Activated naive CD4-positive, alpha-beta T cell treated with anti-CD3 and anti-CD28 coated beads for 36 hours (primary cell): ENCODE measurements at regions not wholly inside any gene's neighbourhood (a gene's known extent, or its start where the extent isn't known, plus 50 kb on each side); places are given as distances from the start of the nearest gene placed in this dataset.
"Not testable (repeated sequence)": the region's sequence is repeated elsewhere in the genome, so short reads cannot be mapped to it uniquely, and the experiment has no call there.

Experiments used
- CTCF ChIA-PET: fragments of 350-600 bp; sonication (Branson Sonifier 250); formaldehyde crosslinking; loops from one replicate; lab custom pipeline; 2021; ENCODE audit warnings: antibody characterized with exemption; lab: Charles Lee
- DNase-seq: peaks from one replicate; pipeline ENCODE4 v3.0.0-alpha.2; 2020
- H3K27ac Mint-ChIP-seq: one replicate; pipeline ENCODE4 v1.8.0; 2021; ENCODE audit warnings: mild to moderate bottlenecking, mixed read lengths
- H3K27me3 Mint-ChIP-seq: one replicate; pipeline ENCODE4 v1.8.0; 2021; ENCODE audit warnings: low read depth, mixed read lengths
- H3K36me3 Mint-ChIP-seq: one replicate; pipeline ENCODE4 v1.8.0; 2021; ENCODE audit warnings: low read depth, mixed read lengths
- H3K4me1 Mint-ChIP-seq: one replicate; pipeline ENCODE4 v1.8.0; 2021; ENCODE audit warnings: low read depth, mixed read lengths
- H3K4me3 Mint-ChIP-seq: one replicate; pipeline ENCODE4 v1.8.0; 2021; ENCODE audit warnings: mild to moderate bottlenecking, moderate library complexity, mixed read lengths
- H3K9me3 Mint-ChIP-seq: one replicate; pipeline ENCODE4 v1.8.0; 2021; ENCODE audit warnings: mixed read lengths
- intact Hi-C: fragments of 100-400 bp; cut with micrococcal nuclease; formaldehyde crosslinking; loops from one replicate; pipeline ENCODE4 v1.15.1; 2023

GRCh38 chr2:88942798-88943197, 251.3 kb downstream of the RPIA start:
- no peak overlapping the region for H3K4me3 Mint-ChIP-seq
- no peaks in the 10 kb centered on the region for H3K9me3 Mint-ChIP-seq
- CTCF ChIA-PET: interaction anchor here (1.0 to 2.7 kb wide), 3 partner anchors 12 to 63 kb away, joined by 3 to 6 read pairs (median 4); no protein-coding TSS in a partner anchor
- no peaks in the 10 kb centered on the region for H3K4me1 Mint-ChIP-seq
- H3K36me3 Mint-ChIP-seq: no peaks in the 10 kb centered on the region
- no peak for DNase-seq
- intact Hi-C loops: loop anchor here (5.0 kb wide), 1 partner anchor 40 kb away; no protein-coding TSS in a partner anchor
- H3K27ac Mint-ChIP-seq: no peak overlapping the region
- peaks cover 7% of the 10 kb centered on the region for H3K27me3 Mint-ChIP-seq

GRCh38 chr2:88949336-88949735, 257.9 kb downstream of the RPIA start:
- Mint-ChIP-seq H3K27ac (no peak overlapping the region), H3K36me3 (no peaks in the 10 kb centered on the region), H3K9me3 (no peaks in the 10 kb centered on the region), H3K27me3 (peaks cover 17% of the 10 kb centered on the region), H3K4me1 (no peaks in the 10 kb centered on the region), H3K4me3 (no peak overlapping the region)
- no peak for DNase-seq
- intact Hi-C loops: no loop called here
- CTCF ChIA-PET: no interaction called here

GRCh38 chr2:88950010-88950409, 258.5 kb downstream of the RPIA start:
- DNase-seq: no peak
- Mint-ChIP-seq H3K27ac (no peak overlapping the region), H3K4me1 (no peaks in the 10 kb centered on the region), H3K27me3 (peaks cover 17% of the 10 kb centered on the region), H3K4me3 (no peak overlapping the region), H3K36me3 (no peaks in the 10 kb centered on the region), H3K9me3 (no peaks in the 10 kb centered on the region)
- CTCF ChIA-PET: interaction anchor here (0.6 to 1.2 kb wide), 2 partner anchors 51 to 109 kb away, joined by 3 to 5 read pairs; no protein-coding TSS in a partner anchor
- intact Hi-C loops: loop anchor here (2.0 to 5.0 kb wide), 2 partner anchors 69 to 208 kb away; no protein-coding TSS in a partner anchor

DNA sequence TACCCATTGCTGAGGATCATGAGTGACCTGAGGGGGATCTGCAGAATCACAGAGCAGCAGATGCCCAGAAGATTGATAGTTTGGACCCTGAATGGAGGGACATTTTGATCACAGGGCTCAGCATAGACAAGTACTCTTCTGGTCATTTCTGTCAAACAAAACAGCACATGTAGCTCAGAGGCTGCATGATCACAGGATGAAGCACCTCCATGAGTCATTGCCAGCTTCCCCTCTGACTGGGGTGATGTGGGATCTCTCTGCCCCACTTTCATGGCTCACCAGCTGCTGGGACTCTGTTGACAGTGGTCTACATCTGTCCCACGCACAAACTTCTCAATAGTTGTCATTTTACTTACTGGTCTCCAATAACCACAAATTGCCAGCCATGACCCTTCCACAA, 264.1 kb downstream of the RPIA start:
- H3K4me1 Mint-ChIP-seq: no peaks in the 10 kb centered on the region
- no peaks in the 10 kb centered on the region for H3K9me3 Mint-ChIP-seq
- H3K4me3 Mint-ChIP-seq: no peak overlapping the region
- peaks cover 12% of the 10 kb centered on the region for H3K27me3 Mint-ChIP-seq
- intact Hi-C loops: no loop called here
- no peak overlapping the region for H3K27ac Mint-ChIP-seq
- CTCF ChIA-PET: interaction anchor here (0.7 kb wide), 1 partner anchor 51 kb away, joined by 3 read pairs; no protein-coding TSS in a partner anchor
- no peak for DNase-seq
- H3K36me3 Mint-ChIP-seq: no peaks in the 10 kb centered on the region

- no peak for DNase-seq
- no peak overlapping the region for H3K27ac Mint-ChIP-seq
- H3K36me3 Mint-ChIP-seq: no peaks in the 10 kb centered on the region
- CTCF ChIA-PET: no interaction called here
- H3K4me1 Mint-ChIP-seq: no peaks in the 10 kb centered on the region
- intact Hi-C loops: no loop called here
- H3K4me3 Mint-ChIP-seq: no peak overlapping the region
- H3K27me3 Mint-ChIP-seq: peaks cover 7% of the 10 kb centered on the region
- no peaks in the 10 kb centered on the region for H3K9me3 Mint-ChIP-seq
Observed at GRCh38 chr2:88959480-88960204, 268.2 kb downstream of the RPIA start.

DNA sequence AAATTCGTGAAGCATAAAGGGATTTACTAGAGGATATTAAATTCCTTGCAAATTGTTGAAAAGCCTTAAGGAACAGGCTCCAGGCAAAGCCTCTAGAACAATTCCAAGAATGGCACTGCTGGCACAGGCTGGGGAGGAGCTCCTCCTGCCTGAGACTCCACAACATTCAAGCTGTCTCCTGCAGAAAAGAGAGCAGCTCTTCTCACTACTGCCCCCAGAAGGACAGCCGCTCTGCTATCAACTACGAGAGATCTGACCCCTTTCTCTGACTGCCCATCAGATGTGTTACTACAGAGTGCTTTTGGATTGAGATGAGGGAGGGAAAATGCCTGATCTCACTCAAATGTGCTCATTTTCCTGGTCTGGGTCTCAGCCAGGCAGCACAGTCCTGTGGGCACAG, 269.9 kb downstream of the RPIA start:
- H3K27me3 Mint-ChIP-seq, H3K36me3 Mint-ChIP-seq, intact Hi-C loops, CTCF ChIA-PET, H3K27ac Mint-ChIP-seq, H3K9me3 Mint-ChIP-seq, H3K4me3 Mint-ChIP-seq, DNase-seq, H3K4me1 Mint-ChIP-seq: not testable (repeated sequence)

DNA sequence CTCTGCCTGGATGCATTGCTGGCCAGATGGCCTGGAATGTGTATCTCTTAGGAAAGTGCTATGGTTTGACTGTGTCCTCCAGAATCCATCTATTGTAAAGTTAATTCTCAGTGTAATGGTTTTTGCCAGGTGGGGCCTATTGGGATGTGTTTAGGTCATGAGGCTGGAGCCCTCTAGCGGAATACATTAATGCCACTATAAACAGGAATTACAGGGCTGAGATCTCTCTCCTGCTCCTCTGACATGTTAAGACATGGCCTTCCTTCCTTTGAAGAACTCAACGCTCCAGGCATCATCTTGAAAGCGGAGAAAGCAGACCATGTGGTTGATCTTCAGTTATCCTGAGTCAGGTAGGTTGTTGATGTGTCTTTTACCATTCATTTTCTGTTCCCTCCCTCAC, 276.4 kb downstream of the RPIA start:
- Mint-ChIP-seq H3K27me3 (no peaks in the 10 kb centered on the region), H3K4me3 (no peak overlapping the region), H3K4me1 (no peaks in the 10 kb centered on the region), H3K9me3 (no peaks in the 10 kb centered on the region), H3K27ac (no peak overlapping the region), H3K36me3 (no peaks in the 10 kb centered on the region)
- CTCF ChIA-PET: no interaction called here
- intact Hi-C loops: no loop called here
- DNase-seq: no peak

GRCh38 chr2:88978011-88978410, 286.5 kb downstream of the RPIA start:
- H3K9me3 Mint-ChIP-seq, CTCF ChIA-PET, H3K36me3 Mint-ChIP-seq, DNase-seq, intact Hi-C loops, H3K27me3 Mint-ChIP-seq, H3K27ac Mint-ChIP-seq, H3K4me1 Mint-ChIP-seq, H3K4me3 Mint-ChIP-seq: not testable (repeated sequence)

DNA sequence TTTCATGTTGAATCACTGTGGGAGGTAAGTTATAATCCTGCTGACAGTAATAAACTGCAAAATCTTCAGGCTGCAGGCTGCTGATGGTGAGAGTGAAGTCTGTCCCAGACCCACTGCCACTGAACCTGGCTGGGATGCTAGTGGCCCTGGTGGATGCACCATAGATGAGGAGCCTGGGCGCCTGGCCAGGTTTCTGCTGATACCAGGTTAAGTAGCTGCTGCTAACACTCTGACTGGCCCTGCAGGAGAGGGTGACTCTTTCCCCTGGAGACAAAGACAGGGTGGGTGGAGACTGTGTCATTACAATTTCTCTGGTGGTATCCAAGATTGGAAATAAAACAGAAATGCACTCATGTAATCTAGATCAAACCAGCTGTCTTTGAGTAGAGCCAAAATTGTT, 287.0 kb downstream of the RPIA start:
- DNase-seq, H3K9me3 Mint-ChIP-seq, H3K27ac Mint-ChIP-seq, H3K4me3 Mint-ChIP-seq, H3K4me1 Mint-ChIP-seq, intact Hi-C loops, CTCF ChIA-PET, H3K27me3 Mint-ChIP-seq, H3K36me3 Mint-ChIP-seq: not testable (repeated sequence)

- H3K4me1 Mint-ChIP-seq, H3K27ac Mint-ChIP-seq, H3K4me3 Mint-ChIP-seq, CTCF ChIA-PET, intact Hi-C loops, H3K27me3 Mint-ChIP-seq, H3K36me3 Mint-ChIP-seq, DNase-seq, H3K9me3 Mint-ChIP-seq: not testable (repeated sequence)
Observed at GRCh38 chr2:88984079-88984478, 292.6 kb downstream of the RPIA start.

DNA sequence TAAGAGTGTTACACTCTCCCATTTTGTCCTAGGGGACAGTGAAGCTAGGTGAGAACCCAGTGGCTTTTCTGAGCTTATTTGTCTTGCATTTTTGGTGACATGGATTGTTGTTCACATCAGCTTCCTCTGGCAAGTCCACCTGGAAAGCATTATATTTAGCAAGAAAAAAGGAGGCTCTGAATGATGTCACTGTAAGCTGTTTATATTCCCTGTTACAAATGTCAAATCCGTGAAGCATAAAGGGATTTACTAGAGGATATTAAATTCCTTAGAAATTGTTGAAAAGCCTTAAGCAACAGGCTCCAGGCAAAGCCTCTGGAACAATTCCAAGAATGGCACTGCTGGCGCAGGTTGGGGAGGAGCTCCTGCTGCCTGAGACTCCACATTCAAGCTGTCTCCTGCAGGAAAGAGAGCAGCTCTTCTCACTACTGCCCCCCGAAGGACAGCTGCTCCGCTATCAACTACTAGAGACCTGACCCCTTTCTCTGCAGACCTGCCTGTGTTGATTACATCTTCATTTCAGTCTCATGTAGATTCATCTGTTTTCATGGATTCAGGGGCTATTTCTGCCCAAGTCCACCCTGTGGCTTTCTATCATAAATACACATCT, 295.4 kb downstream of the RPIA start:
- H3K27me3 Mint-ChIP-seq, H3K4me1 Mint-ChIP-seq, H3K9me3 Mint-ChIP-seq, H3K36me3 Mint-ChIP-seq, DNase-seq, H3K4me3 Mint-ChIP-seq, H3K27ac Mint-ChIP-seq, CTCF ChIA-PET, intact Hi-C loops: not testable (repeated sequence)

- H3K27ac Mint-ChIP-seq, intact Hi-C loops: not testable (repeated sequence)
Observed at GRCh38 chr2:88988617-88989016, 297.1 kb downstream of the RPIA start.

GRCh38 chr2:88992819-88993218, 301.3 kb downstream of the RPIA start:
- H3K9me3 Mint-ChIP-seq, DNase-seq, H3K27me3 Mint-ChIP-seq, H3K27ac Mint-ChIP-seq, H3K4me1 Mint-ChIP-seq, H3K36me3 Mint-ChIP-seq, H3K4me3 Mint-ChIP-seq, CTCF ChIA-PET, intact Hi-C loops: not testable (repeated sequence)

More at GRCh38 chr2:88988617-88989016, 297.1 kb downstream of the RPIA start:
- H3K36me3 Mint-ChIP-seq, H3K9me3 Mint-ChIP-seq, H3K4me1 Mint-ChIP-seq, H3K4me3 Mint-ChIP-seq, DNase-seq, H3K27me3 Mint-ChIP-seq, CTCF ChIA-PET: not testable (repeated sequence)
